NCI-H460 (cell line): ENCODE measurements at regions not wholly inside any gene's neighbourhood (a gene's known extent, or its start where the extent isn't known, plus 50 kb on each side); places are given as distances from the start of the nearest gene placed in this dataset.
"Not testable (repeated sequence)": the region's sequence is repeated elsewhere in the genome, so short reads cannot be mapped to it uniquely, and the experiment has no call there.

Source experiments
- DNase-seq: peaks from one replicate; pipeline ENCODE4 v3.0.0-alpha.2; 2016; ENCODE audit warnings: low read depth; ENCODE audit errors: extremely low read depth

DNA sequence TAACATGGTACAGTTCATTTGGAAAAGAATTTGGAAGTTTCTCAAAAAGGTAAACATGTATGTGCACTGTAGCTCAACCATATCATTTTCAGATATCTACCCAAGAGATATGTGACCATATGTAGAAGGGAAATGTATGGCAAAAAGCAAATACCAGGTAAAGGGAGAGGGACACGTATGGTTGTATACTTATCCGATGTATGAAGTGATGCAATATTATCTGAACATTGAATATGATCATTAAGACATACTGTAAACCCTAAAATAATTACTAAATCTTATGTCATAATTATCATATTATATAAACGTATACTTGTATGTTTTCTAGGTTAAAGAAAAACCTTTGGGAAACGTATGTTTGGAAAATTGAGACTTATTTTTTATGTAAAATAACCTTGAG lies 367.5 kb upstream of the KCND2 start:
- no peak for DNase-seq

GRCh38 chr7:119908948-119909347 lies 364.0 kb upstream of the KCND2 start:
- no peak for DNase-seq

DNA sequence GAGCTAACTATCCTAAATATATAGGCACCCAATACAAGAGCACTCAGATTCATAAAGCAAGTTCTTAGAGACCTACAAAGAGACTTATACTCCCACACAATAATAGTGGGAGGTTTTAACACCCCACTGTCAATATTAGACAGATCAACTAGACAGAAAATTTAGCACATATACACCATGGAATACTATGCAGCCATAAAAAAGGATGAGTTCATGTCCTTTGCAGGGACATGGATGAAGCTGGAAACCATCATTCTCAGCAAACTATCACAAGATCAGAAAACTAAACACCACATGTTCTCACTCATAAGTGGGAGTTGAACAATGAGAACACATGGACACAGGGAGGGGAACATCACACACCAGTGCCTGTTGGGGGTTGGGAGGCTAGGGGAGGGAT lies 358.9 kb upstream of the KCND2 start:
- DNase-seq, result not testable (repeated sequence)

DNA sequence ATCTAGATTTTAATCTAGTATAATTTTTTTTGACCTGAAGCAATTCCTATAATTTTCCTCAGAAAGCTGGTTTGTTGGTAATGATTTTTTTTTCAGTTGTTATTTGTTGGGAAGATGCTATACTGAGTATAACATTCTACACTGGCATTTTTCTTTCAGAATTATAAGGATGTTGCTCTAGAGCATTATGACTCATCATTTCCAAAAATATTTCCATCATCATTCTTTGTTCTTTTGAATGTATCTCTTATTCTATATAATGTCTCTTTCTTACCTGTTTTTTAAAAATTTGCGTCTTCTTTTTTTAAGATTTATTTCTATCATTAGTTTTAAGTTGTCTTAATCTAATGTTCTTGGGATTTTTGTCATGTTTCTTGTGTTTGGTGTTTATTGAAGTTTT lies 356.5 kb upstream of the KCND2 start:
- DNase-seq, result no peak

GRCh38 chr7:119918185-119918584 lies 354.8 kb upstream of the KCND2 start:
- no peak for DNase-seq

DNA sequence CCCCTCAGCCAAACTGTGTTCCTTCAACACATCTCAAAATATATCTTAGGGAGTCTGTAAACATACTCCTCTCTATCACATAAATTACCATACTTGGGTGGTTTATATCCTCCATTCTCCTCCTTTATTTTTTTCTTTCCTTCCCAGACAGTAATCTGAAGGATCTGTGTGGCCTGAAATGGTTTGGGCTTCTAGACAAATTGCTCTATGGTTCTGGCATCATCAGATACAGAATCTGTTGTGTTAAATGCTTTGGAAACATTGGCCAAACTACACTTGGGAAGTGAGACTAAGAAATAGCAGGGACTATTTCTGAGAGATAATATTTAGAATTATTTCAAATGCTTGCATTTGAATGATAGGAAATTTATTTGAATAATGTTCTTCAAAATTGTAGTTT lies 353.0 kb upstream of the KCND2 start:
- no peak for DNase-seq

- DNase-seq, result no peak
These were observed 347.2 kb upstream of the KCND2 start for GRCh38 chr7:119925581-119926289.

DNA sequence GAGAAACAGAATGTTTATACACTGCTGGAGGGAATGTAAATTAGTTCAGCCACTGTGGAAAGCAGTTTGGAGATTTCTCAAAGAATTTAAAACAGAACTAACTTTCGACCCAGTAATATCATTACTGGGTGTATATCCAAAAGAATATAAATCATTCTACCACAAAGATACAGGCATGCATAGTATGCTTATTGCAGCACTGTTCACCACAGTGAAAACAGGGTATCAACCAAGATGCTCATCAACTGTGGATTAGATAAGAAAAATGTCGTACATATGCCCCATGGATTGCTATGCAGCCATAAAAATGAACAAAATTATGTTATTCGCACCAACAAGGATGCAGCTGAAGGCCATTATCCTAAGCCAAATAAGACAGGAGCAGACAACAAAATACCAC lies 343.1 kb upstream of the KCND2 start:
- no peak for DNase-seq

- DNase-seq, result no peak
These were observed 341.6 kb upstream of the KCND2 start for GRCh38 chr7:119931230-119931824.

DNA sequence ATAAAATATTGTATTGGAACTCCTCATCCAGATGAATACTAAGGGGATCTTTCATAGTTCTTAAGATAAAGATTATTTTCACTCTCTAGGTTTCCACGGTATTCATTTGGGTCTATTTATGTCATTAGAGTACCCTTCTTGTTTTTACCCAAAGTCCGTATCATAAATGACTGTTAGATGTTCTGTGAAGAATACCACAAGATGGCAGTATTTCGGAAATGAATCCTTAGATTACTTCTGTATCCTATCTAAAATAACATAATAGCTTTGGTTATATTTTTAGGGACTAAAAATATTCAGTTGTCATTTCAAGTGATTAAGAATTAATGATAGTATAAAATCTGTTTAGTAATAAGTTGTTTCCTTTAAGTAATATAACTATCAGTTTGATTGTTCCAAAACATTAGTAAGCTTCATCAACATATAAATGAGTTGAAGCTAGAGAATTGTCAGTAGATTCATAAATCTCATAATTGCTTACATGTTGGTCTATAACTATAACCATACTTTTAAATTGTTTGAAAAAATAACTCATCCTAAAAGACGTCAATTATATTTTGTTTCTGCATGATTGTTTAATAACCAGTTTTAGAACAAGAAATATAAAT lies 337.5 kb upstream of the KCND2 start:
- DNase-seq, result peak; percentile 33

GRCh38 chr7:119936836-119937235 lies 336.1 kb upstream of the KCND2 start:
- no peak for DNase-seq

- no peak for DNase-seq
These were observed 335.2 kb upstream of the KCND2 start for GRCh38 chr7:119937745-119938144.

DNA sequence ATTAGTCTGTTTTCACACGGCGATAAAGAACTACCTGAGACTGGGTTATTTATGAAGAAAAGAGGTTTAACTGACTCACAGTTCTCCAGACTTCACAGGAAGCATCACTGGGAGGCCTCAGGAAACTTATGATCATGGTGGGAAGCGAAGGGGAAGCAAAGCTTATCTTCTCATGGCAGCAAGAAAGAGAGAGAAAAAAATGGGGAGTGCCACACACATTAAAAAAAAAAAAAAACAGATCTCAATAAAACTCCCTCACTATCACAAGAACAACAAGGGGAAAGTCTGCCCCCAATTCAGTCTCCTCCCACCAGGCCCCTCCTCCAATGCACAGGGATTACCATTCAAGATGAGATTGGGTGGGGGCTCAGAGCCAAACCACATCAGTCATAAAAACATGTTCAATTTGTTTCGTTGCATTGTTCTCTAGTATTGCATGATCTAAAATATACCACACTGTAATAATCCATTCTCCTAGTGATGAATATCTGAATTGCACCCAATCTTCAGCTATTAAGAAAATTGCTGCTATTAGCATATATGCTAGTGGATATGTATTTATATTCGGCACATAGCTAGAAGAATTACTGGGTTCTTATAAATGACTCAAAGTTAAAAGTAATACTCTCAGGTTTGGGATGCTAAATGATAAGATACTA lies 328.9 kb upstream of the KCND2 start:
- no peak for DNase-seq

DNA sequence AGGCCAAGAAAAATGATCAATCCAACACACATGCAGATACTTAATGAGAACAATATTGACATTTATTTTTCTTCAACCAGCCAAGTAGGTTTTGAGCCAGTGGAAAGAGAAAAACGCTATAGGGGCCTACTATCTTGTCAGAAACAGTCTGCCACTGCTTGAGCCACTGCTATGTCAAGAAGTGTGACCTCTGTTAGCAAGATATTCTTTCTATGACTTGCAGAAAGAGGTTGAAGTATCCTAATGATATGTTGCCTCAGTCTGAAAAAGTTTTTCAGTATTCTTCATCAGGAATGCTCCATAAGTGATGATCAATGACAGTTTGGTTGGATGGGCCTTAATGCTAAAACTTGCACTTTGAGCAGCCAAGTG lies 328.4 kb upstream of the KCND2 start:
- DNase-seq, result no peak

DNA sequence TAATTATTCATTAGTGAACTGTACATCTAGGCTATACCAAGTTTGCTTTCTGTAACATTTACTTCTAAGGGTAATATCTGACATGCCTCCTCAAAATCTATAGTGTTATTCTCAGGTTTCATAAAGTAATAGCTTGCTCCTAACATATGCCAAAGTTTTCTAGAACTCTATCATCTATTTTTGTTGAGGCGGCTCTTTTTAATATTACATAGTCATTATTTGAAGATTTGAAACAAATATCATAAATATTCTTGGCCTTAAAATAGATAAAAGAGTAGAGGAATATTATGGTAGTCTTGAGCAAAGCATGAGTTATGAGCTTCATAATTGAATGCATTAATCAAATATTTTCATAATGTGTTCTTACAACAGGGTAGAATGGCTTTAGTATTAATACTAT lies 327.2 kb upstream of the KCND2 start:
- no peak for DNase-seq

DNA sequence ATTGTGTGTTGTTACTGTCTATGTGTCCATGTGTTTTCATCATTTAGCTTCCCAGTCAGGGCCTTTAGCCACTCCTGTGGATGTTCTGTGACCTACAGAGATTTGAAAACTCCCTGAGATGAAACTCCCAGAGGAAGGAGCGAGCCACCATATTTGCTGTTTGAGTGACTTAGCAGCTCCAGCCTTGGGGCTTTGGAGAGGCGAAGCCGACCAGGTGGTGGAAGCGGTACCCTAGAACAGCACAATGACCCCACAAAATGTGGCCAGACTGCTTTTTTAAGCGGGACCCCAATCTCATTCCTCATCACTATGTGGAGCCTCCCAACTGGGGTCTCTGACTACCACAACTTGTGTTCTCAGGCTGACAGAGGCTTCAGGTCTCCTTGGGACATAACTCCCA lies 323.9 kb upstream of the KCND2 start:
- DNase-seq, result no peak

DNA sequence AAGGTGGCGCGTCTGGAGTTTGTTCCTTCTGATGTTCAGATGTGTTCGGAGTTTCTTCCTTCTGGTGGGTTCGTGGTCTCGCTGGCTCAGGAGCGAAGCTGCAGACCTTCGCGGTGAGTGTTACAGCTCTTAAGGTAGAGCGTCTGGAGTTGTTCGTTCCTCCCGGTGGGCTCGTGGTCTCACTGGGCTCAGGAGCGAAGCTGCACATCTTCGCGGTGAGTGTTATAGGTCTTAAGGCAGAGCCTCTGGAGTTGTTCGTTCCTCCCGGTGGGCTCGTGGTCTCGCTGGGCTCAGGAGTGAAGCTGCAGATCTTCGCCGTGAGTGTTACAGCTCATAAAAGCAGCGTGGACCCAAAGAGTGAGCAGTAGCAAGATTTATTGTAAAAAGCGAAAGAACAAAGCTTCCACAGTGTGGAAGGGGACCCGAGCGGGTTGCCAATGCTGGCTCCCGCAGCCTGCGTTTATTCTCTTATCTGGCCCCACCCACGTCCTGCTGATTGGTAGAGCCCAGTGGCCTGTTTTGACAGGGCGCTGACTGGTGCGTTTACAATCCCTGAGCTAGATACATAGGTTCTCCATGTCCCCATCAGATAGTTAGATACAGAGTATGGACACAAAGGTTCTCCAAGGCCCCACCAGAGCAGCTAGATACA lies 322.5 kb upstream of the KCND2 start:
- not testable (repeated sequence) for DNase-seq

GRCh38 chr7:119951614-119952013 lies 321.4 kb upstream of the KCND2 start:
- DNase-seq, result not testable (repeated sequence)

DNA sequence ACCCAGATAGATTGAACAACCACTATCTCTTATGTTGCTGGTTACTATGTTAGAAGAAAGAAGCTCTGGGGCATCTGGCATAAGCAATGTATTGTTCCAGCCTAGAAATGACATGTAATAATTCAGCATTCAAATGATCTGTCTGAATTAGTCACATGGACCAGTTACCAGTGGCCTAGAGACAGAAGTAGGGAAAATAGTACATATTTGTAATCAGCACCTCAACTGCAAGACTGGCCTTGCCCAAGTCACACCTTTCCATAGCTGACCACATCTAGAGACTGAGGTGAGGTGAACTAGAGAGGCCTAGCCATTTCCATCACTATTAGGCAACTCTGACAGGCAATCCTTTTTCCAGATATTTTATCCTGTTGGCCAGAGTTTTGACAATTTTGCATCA lies 315.6 kb upstream of the KCND2 start:
- no peak for DNase-seq

DNA sequence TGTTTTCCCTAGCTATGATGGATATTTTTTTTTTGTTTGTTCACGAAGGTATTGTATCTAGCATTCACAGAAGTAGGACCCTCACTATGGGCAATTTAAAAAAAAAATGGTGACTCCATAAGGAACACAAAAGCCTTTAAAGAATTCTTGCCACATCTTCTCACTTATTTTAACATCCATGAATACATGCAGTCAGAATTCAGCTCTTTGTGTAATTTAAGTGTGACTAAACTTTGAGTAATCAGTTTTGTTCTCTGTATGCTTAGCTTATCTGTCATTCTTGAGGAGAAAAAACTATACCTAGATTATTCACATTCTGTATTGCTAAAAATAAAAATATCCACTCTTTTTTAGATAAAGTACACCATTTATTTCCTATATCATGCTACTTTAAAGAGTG lies 313.2 kb upstream of the KCND2 start:
- no peak for DNase-seq

DNA sequence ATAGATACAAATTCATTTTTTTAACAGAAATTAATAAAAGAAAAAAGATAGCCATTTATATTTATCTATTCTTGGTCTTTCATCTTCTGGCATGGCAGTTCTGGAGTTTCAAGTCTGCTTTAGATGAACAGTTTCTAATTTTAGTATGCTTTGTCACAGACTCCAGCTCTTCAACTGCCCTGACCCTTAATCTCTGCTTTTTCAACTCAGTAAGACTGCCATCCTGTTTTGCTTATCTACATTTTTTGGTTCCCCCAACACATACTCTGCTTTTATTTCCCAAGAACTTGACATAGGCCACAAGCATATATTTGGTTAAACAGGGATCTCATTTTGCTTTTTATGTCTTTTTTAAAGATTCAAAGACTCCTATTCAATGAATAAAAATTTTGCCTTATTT lies 309.3 kb upstream of the KCND2 start:
- no peak for DNase-seq
